Smooth muscle cell of the brain vasculature (primary cell): ENCODE measurements at regions not wholly inside any gene's neighbourhood (a gene's known extent, or its start where the extent isn't known, plus 50 kb on each side); places are given as distances from the start of the nearest gene placed in this dataset.

Experiments
- DNase-seq: peaks from one replicate; pipeline ENCODE4 v3.0.0-alpha.2; 2012; ENCODE audit warnings: low read depth, low spot score

DNA sequence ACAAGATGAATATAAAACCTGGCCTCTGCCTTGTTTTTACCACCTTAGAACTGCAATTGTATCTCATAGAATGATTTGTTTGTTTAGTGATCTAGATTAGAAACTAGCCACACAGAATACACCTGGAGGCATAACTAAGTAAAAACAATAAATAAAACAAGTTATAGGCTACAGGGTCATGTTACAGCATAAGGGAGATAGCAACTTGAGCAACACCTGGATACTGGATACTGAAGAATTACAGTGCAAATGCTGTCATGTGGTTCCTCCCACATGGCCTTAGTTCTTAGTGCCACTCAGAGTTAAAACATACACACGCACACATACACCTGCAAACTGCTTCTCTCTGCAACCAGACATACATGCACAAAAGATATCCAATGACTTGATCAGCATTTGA is 563.4 kb upstream of the DPPA4 start:
- DNase-seq = no peak

- DNase-seq = no peak
Observed at GRCh38 chr3:109902549-109902948, 565.2 kb upstream of the DPPA4 start.

- DNase-seq = no peak
Observed at GRCh38 chr3:109903100-109903499, 565.8 kb upstream of the DPPA4 start.

DNA sequence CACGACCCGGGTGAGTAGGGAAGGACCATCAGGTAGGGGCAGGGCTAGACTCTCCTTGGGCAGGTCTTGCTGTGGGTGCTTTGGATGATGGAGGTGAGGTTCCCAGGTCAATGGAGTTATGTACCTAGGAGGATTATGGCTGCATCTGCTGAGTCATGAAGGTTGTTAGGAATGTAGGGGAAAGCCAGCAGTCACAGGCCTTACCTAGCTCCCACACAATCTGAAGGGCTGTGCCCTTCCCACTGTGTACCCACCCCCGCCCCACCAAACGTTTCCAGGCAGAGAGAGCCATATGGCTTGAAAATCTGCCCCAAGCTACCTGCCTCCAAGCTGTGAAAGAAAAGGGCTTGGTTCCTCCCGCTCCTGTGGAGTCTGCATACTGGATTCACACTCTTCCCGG is 573.4 kb upstream of the DPPA4 start:
- no peak for DNase-seq

DNA sequence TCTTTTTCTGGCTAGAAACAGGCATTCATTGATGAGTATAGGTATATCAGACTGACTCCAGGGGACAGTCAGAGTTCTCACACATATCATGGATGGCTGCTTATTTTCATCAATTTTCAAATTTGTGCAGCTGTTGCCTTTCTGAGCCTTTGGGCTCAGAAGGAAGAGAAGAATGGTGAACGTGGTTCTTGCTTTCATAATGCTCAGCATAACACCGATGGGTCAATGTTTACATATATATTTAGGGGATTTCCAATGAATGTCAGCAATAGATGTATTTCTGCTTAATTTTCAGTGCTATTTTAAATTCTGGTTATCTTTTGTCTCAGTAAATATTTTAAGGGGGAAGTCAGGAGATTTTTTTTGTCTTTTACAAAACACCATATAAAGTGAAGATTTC is 581.4 kb upstream of the DPPA4 start:
- no peak for DNase-seq

DNA sequence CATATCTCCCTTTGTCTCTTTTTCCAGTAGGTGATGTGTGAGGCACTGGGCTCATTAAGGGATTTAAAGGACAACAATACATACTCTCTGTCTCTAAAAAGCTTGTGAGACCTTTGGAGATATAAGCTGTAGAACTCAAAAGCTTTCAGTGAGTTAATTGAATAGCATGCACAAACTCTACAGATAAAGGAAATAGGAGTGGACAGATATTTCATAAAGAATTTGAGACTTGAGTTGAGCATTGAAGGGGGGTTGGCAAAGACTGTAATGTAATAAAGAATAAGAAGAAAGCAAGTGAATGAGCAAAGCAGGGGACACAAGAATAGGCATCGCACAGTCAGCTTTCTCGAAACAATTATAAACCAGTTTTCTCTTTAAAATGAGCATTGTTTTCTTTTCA is 583.4 kb upstream of the DPPA4 start:
- no peak for DNase-seq

DNA sequence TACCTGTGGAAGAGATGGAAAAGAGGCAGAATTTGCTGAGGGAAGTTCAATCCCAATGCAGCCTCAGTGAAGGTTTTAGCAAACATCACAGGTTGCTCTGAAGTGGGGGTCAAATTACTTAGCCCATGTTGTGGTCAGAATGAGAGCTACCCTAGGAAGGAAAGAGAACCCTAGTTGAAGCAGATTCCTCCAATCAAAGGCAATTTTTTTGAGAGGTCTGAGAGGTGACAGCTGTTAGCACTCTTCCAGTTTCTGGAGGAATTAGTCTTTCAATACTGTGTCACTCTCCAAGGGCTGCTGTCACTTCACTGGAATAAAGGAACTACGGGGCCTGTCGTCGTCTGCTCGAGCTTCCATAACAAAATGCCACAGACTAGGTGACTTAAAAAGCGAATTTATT is 584.2 kb upstream of the DPPA4 start:
- no peak for DNase-seq

DNA sequence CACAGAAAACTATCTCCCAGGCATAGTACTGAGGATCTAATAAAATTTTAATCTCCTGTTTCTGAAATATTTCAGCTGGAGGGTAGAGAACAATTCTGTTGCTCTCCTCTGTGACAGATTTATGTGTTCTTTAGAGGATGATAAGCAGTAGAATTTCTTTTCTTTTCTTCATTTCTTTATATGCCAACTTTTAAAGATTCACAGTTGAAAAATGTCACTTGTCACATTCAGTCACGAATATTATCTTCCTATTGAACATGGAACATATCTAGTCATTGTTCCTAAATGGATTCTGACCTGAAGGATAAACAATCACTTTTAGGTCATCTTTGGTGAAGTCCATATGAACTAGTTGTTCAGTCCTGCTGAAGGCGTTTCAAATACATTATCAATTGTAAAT is 585.5 kb upstream of the DPPA4 start:
- no peak for DNase-seq

GRCh38 chr3:109923431-109923830 is 586.1 kb upstream of the DPPA4 start:
- DNase-seq = no peak

DNA sequence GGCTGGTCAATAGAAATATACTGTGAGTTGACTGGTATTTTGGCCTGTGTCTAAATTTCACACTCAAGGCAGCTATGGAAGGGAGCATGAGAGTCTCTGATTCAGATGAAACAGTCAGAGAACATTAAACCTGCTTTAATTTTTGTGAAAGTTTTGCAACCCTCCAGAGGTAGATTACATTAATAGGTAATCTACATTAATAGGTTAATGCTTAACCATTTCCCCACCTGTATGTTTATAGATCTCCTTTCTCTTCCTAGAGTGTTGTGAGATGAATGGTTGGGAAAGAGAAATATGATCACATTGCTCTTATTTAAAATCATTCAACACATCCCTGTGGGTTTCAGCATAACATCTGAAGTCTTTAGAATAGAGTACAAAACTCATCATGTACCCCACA is 586.9 kb upstream of the DPPA4 start:
- no peak for DNase-seq

DNA sequence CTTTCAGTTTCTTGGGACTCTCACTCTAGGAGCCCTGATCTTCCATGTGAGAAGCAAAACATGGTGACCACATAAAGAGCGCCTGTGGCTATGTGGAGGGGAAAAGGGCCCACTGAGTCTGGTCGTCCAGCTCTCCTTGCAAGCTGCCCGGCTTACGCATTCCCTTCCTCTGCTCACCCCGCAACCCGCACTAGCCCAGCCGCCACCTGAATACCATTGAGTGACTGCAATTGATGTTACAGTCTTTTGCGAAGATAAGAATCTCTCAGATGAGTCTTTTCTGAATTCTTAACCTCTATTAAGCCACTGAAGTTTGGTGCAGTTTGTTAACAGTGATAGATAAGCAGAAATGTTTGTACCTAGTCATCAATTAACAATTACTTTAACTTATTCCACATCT is 589.0 kb upstream of the DPPA4 start:
- DNase-seq = no peak

DNA sequence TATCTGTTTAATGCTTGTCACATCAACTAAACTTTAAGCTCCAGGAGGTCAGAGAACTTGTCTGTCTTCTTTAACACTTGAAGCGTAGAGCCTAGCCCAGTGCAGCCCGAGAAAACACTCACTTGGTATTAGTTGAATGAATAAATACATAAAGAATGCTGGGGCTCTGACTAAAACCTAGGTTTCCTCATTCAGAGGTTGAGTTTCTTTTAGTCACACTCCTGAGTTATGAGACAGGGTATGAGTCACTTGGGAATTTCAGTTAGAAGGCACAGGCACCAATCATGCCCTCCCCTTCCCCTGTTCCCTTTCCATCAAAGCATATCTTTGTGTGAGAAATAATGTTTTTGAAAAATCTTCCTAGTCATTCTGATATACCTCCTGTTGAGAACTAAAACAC is 589.8 kb upstream of the DPPA4 start:
- DNase-seq = peak; percentile 76

- DNase-seq = no peak
Observed at GRCh38 chr3:109927726-109928125, 590.4 kb upstream of the DPPA4 start.

GRCh38 chr3:109930582-109930981 is 593.2 kb upstream of the DPPA4 start:
- no peak for DNase-seq

DNA sequence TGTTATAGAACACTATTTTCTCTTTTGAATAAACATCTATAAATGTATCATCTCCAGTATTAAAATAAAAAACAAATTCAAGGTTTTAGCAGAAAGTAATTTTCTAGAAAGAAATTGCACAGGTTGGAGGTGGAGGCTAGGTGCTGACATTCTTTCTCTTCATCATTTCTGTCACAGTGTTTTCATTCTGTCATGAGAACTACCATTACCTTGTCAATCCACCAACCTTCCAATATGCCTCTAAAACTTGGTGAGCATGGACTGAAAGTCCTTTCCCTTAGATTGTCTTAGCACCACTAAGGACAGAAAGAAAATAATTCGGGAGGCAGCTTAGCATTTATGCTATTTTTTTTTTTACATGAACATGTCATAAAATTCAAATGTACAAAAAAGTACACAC is 596.2 kb upstream of the DPPA4 start:
- no peak for DNase-seq

DNA sequence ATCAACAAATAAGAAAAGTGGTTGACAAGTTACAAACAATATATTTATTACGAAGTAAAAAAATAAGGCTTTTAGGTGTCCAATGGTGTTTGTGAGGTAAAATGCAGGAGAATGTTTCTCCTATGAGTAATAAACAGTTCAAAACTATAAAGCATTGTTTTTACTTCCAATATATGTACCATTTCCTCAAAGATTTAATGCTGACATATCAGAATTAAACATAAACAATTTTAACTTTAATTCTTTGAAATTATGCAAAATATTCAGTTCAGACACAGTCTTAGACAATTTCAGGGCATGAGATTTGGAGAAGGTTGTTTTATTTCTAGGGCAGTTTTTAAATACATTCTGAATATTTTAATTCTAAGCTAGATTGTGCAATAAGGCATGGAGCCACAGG is 602.5 kb upstream of the DPPA4 start:
- DNase-seq = no peak

GRCh38 chr3:109943181-109943580 is 605.8 kb upstream of the DPPA4 start:
- no peak for DNase-seq

- no peak for DNase-seq
Observed at GRCh38 chr3:109944836-109945235, 607.5 kb upstream of the DPPA4 start.

GRCh38 chr3:109952924-109953323 is 615.6 kb upstream of the DPPA4 start:
- DNase-seq = no peak

DNA sequence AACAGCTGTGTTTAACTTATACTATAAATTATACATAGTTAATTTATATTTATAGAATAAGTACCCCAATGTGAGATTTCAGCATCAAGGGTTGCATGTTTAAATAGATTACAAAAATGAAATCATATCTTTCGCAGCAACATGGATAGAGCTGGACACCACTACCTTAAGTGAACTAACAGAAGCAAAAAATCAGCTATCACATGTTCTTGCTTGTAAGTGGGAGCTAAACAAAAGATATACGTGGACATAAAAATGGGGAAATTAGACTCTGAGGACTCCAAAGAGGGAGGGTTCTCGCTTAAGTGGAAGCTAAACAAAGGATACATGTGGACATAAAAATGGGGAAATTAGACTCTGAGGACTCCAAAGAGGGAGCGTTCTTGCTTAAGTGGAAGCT is 626.5 kb upstream of the DPPA4 start:
- no peak for DNase-seq

DNA sequence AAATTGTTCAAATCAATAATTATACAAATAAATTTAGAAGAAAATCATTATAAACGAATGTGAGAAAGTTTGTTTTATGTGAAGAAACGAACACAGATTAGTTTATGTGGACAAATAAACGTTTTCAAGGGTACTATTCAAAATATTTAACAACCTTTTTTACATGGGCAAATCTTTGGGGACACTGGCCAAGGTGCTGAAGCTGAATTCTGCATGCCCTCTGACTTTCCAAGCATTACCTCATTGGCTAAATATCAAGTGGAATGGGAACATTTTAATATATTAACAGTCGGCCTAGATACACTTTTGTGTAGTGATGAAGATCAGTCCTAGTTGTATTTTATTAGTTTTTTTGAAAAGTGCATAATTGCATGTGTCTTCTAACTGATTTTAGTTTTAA is 636.4 kb upstream of the DPPA4 start:
- DNase-seq = no peak

DNA sequence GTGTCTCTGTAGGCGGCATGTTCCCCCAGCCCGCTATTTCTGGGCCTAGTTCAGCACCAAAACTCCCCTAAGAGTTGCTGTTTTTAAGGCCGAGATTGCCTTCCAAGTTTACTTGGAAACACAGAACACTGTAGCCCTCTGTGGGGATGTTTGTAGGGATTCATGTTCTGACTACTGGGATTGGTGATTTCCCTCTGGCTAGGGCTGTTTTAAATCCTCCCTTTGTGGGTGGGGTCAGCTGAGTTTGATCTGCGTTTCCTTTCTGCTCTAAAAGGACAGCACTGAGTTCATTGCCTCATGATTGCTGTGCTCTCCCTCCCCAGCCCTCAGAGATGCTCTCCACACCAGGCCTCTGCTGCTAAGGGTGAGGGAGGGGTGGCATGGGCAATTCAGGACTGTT is 640.6 kb upstream of the DPPA4 start:
- DNase-seq = no peak

DNA sequence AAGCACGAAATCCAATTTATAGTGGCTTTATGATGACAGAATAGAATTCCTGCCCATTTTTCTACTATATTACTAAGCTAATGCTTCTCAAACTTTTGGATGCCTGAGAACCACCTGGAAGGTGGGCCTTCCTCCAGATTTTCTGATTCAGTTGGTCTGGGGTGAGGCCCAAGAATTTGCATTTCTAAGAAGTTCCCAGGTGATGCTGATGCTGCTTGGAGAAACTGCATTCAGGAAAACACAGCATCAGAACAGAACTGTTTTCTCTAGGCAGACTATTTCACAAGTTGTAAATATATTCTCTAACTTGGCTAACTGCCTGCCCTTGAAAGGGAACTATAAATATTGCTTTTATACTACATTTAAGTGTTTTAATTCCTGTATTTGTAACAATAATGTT is 644.9 kb upstream of the DPPA4 start:
- DNase-seq = no peak

DNA sequence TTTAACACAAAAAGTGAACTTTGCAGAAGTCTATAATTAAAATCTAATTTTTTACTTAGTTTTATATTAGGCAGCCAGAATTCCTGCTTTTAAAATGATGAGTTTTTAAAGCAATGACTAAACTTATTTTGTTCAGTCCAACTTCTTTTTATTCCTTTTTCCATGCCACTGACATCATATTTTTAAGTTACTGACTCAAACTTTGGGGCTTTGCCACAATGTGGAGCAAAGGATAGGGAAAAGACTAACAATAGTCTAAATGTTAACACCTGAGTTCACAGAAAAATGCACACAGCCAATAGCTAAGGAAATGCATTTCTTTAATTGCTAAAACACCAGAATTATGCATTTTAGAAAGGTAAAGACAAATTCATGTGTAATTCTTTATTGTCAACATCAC is 647.6 kb upstream of the DPPA4 start:
- DNase-seq = no peak
